ENCODE measurements at regions not wholly inside any gene's neighbourhood (a gene's known extent, or its start where the extent isn't known, plus 50 kb on each side); places are given as distances from the start of the nearest gene placed in this dataset.

- intact Hi-C loops (cut with DNase I; ENCODE audit: low total_unique reads), result no loop called here
- TF ChIP-seq POLR2A (IDR thresholded peaks at IDR 0.05) (no peak), POLR2AphosphoS5 (IDR thresholded peaks at IDR 0.05) (no peak)
- TF ChIP-seq, protein P1, sequence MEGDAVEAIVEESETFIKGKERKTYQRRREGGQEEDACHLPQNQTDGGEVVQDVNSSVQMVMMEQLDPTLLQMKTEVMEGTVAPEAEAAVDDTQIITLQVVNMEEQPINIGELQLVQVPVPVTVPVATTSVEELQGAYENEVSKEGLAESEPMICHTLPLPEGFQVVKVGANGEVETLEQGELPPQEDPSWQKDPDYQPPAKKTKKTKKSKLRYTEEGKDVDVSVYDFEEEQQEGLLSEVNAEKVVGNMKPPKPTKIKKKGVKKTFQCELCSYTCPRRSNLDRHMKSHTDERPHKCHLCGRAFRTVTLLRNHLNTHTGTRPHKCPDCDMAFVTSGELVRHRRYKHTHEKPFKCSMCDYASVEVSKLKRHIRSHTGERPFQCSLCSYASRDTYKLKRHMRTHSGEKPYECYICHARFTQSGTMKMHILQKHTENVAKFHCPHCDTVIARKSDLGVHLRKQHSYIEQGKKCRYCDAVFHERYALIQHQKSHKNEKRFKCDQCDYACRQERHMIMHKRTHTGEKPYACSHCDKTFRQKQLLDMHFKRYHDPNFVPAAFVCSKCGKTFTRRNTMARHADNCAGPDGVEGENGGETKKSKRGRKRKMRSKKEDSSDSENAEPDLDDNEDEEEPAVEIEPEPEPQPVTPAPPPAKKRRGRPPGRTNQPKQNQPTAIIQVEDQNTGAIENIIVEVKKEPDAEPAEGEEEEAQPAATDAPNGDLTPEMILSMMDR (IDR thresholded peaks at IDR 0.05), result no peak
- no peak overlapping the region for H3K4me3 ChIP-seq
- no peaks in the 10 kb centered on the region for H3K9me3 ChIP-seq
- DNase-seq (ENCODE audit: low spot score in 2 of 2), result no peak
- no peaks in the 10 kb centered on the region for H3K4me1 ChIP-seq
- H3K36me3 ChIP-seq, result no peaks in the 10 kb centered on the region
- H3K27ac ChIP-seq, result no peak overlapping the region
- H3K27me3 ChIP-seq, result no peaks in the 10 kb centered on the region
Measured at GRCh38 chr17:69949496-69949895, 125.5 kb upstream of the KCNJ16 start.

DNA sequence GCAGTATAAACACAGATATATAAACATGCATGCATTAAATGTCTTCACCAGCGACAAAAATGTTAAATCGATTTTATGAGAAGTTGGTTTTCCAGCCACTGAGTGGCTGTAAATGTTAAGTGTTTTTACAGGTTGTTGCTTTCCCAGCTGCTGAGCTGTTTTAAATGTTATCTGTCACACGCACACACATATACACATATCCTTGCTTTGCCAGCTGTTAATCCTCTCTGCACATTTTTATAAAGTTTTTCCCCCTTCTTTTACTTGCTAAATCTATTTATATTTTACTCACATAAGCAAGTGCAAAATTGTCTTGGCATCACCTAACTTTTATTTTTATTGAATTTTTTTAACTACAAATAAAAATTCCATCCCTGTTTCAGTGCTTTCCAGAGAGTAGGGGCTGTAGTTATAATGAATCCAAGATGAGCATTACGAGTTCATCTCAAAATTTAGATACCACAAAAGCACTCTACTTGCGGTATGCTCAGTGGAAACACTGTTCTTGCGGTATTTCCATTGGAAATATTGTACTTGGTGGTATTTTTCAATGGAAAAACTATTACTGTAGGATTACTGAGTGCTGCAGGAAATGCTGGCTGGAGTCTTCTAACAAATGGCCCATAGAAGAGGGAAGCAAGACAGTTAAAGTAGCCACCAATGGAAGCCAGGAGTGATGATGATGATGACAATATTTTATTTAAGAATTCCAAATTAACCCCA lies 124.9 kb upstream of the KCNJ16 start:
- Histone ChIP-seq H3K36me3 (no peaks in the 10 kb centered on the region), H3K4me3 (no peak overlapping the region), H3K27ac (no peak overlapping the region), H3K4me1 (no peaks in the 10 kb centered on the region), H3K9me3 (no peaks in the 10 kb centered on the region), H3K27me3 (no peaks in the 10 kb centered on the region)
- intact Hi-C loops (cut with DNase I; ENCODE audit: low total_unique reads), result no loop called here
- DNase-seq (ENCODE audit: low spot score in 2 of 2), result no peak
- TF ChIP-seq POLR2AphosphoS5 (IDR thresholded peaks at IDR 0.05) (no peak), POLR2A (IDR thresholded peaks at IDR 0.05) (no peak)
- TF ChIP-seq, protein P1 (IDR thresholded peaks at IDR 0.05), result no peak

DNA sequence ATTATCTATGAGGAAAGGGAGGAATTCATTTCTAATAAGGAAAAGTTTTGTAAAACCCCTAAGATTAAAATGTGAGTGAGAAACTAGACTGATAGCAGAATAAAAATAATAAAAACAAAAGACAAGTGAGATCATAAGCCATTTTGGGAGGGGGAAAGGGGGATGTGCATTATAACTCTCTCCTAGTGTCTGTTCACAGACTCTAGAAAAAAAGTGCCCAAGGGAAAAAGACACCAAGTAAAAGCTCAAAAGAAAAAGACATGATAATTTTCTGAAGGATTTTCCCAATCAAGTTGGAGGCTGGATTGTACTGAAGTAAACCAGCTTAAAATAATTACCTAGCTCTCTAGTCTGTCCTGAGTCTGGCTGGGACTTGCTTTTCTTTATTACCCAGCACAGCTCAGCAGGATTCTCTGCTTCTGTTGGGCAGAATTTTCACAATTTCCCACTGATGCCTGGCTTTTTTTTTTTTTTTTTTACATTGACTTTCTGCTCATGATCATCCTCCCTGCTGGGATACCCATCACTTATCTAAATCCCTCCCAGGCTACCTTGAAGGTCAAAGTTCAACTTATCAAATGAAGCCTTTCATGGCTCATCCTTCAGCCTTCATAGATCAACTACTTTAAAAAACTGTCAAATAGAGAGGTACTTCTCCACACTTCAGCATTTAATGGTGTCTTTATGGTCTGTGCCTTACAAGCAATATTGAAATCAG lies 124.2 kb upstream of the KCNJ16 start:
- no peak for DNase-seq (ENCODE audit: low spot score in 2 of 2)
- Histone ChIP-seq H3K36me3 (no peaks in the 10 kb centered on the region), H3K27me3 (no peaks in the 10 kb centered on the region), H3K4me3 (no peak overlapping the region), H3K4me1 (no peaks in the 10 kb centered on the region), H3K27ac (no peak overlapping the region), H3K9me3 (no peaks in the 10 kb centered on the region)
- TF ChIP-seq, protein P1 (IDR thresholded peaks at IDR 0.05), result no peak
- no peak for TF ChIP-seq POLR2A (IDR thresholded peaks at IDR 0.05)
- no peak for TF ChIP-seq POLR2AphosphoS5 (IDR thresholded peaks at IDR 0.05)
- intact Hi-C loops (cut with DNase I; ENCODE audit: low total_unique reads), result no loop called here

DNA sequence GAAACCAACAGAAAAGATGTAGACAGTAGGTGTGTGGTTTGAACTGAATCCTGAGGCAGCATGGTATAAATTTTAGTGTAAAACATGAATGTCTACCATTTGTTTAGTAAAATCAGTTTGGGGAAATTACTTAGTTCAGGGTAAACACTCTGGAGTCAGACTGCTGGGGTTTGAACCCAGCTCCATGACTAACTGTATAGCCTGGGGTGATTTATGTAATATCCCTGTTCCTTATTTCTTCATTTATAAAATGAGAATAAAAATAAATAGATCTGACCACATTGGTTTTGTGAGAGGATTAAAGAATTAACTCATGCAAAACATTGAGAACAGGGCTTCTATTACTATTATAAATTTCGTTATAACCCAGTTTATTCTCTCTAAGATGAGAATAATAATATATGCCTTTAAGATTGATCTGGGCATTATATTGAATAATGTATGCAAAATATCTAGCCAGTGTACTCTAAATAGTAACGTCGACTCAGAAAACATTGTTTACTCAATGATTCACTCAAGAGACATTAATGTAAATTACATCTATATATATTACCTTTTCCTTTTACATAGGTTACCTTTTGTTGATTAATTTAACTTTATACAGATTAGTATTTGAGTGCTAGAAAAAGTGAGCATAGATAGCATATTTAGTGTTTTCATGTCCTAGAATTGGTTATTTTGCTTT lies 120.6 kb upstream of the KCNJ16 start:
- intact Hi-C loops (cut with DNase I; ENCODE audit: low total_unique reads), result no loop called here
- Histone ChIP-seq H3K27me3 (no peaks in the 10 kb centered on the region), H3K9me3 (no peaks in the 10 kb centered on the region), H3K27ac (no peak overlapping the region), H3K36me3 (no peaks in the 10 kb centered on the region), H3K4me3 (no peak overlapping the region), H3K4me1 (no peaks in the 10 kb centered on the region)
- DNase-seq (ENCODE audit: low spot score in 2 of 2), result no peak
- TF ChIP-seq, protein P1 (IDR thresholded peaks at IDR 0.05), result no peak
- TF ChIP-seq POLR2A (IDR thresholded peaks at IDR 0.05) (no peak), POLR2AphosphoS5 (IDR thresholded peaks at IDR 0.05) (no peak)

DNA sequence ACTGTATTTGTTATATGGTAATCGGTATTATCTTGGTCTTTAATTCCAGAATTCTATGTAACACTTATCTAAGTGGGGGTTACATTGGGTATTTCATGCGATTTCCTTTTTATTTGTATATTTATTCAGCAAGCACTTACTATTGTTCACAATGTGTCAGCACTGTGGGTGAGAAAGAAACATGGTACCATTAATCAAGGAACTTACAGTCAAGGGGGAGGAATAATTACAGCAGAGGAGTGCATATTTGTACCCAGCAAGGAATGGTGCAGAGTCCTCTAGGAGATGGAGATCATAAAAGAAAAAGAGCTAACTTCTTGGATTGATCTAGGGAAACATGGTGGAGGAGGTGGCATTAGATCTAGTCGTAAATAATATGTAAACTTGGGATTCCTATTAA lies 117.0 kb upstream of the KCNJ16 start:
- Histone ChIP-seq H3K9me3 (no peaks in the 10 kb centered on the region), H3K4me3 (no peak overlapping the region)
- TF ChIP-seq, protein P1 (IDR thresholded peaks at IDR 0.05), result no peak
- TF ChIP-seq POLR2A (IDR thresholded peaks at IDR 0.05) (no peak), POLR2AphosphoS5 (IDR thresholded peaks at IDR 0.05) (no peak)

More for the DNA sequence above, 117.0 kb upstream of the KCNJ16 start:
- intact Hi-C loops (cut with DNase I; ENCODE audit: low total_unique reads), result no loop called here
- Histone ChIP-seq H3K27ac (no peak overlapping the region), H3K4me1 (no peaks in the 10 kb centered on the region), H3K27me3 (no peaks in the 10 kb centered on the region), H3K36me3 (no peaks in the 10 kb centered on the region)
- no peak for DNase-seq (ENCODE audit: low spot score in 2 of 2)

All from breast epithelium (tissue), 4 donors.